CD14-positive monocyte (primary cell): ENCODE measurements at regions not wholly inside any gene's neighbourhood (a gene's known extent, or its start where the extent isn't known, plus 50 kb on each side); places are given as distances from the start of the nearest gene placed in this dataset.

Source experiments
- DNase-seq, 3 donors: peaks; one replicate each; pipeline ENCODE4 v3.0.0-alpha.2; 2011 to 2022
- H2AFZ ChIP-seq: 2 replicates; pipeline ENCODE4 v1.6.0; 2012; ENCODE audit warnings: mild to moderate bottlenecking, low read depth, low read length, inconsistent platforms; ENCODE audit not compliant: insufficient read depth, poor library complexity, severe bottlenecking
- H3K27ac ChIP-seq, 2 donors: 1 replicate in 1 of 2; 2 replicates in 1 of 2; pipeline ENCODE4 v1.5.1; 2012 to 2013; ENCODE audit warnings: low read length in 2 of 2, control low read depth in 1 of 2, inconsistent platforms in 1 of 2, low read depth in 1 of 2, mild to moderate bottlenecking in 1 of 2
- H3K27me3 ChIP-seq, 2 donors: one replicate each; pipeline versions ENCODE4 v1.6.0 to v1.6.1; 2011 to 2013; ENCODE audit warnings: low read length in 2 of 2; ENCODE audit not compliant: control insufficient read depth in 2 of 2, insufficient read depth in 2 of 2
- H3K36me3 ChIP-seq, 2 donors: replicated peaks in 1 of 2; 1 replicate in 1 of 2; 2 replicates in 1 of 2; pipeline versions ENCODE4 v1.5.1 to v1.6.1; 2012 to 2013; ENCODE audit warnings: low read length in 2 of 2, control low read depth in 1 of 2, inconsistent platforms in 1 of 2, mild to moderate bottlenecking in 1 of 2; ENCODE audit not compliant: insufficient read depth in 2 of 2, control insufficient read depth in 1 of 2
- H3K4me1 ChIP-seq, 2 donors: 1 replicate in 1 of 2; 2 replicates in 1 of 2; pipeline versions ENCODE4 v1.5.1 to v1.6.1; 2012 to 2013; ENCODE audit warnings: low read length in 2 of 2, control low read depth in 1 of 2, inconsistent platforms in 1 of 2, mild to moderate bottlenecking in 1 of 2, moderate library complexity in 1 of 2; ENCODE audit not compliant: insufficient read depth in 2 of 2, control insufficient read depth in 1 of 2
- H3K4me2 ChIP-seq: replicated peaks from 2 replicates; pipeline ENCODE3; 2012; ENCODE audit warnings: low read length, moderate library complexity, mild to moderate bottlenecking; ENCODE audit not compliant: poor library complexity, severe bottlenecking; ENCODE audit errors: extremely low read depth
- H3K4me3 ChIP-seq, 3 experiments: fragments of 200-600 bp in 1 of 3; sonication (generic) in 1 of 3; replicated peaks in 1 of 3; 1 replicate in 2 of 3; 2 replicates in 1 of 3; pipeline ENCODE4 v1.5.1; 2011 to 2013; ENCODE audit warnings: low read length in 3 of 3, mild to moderate bottlenecking in 3 of 3, control low read depth in 2 of 3, low read depth in 2 of 3, inconsistent platforms in 1 of 3, moderate library complexity in 1 of 3
- H3K79me2 ChIP-seq: 2 replicates; pipeline ENCODE4 v1.6.0; 2012; ENCODE audit warnings: mild to moderate bottlenecking, control low read depth, inconsistent platforms, low read length, moderate library complexity; ENCODE audit not compliant: insufficient read depth
- H3K9ac ChIP-seq: 2 replicates; pipeline ENCODE4 v1.6.0; 2017; ENCODE audit warnings: low read length, mild to moderate bottlenecking; ENCODE audit not compliant: insufficient read depth, poor library complexity, severe bottlenecking
- H3K9me3 ChIP-seq, 2 donors: replicated peaks in 1 of 2; 1 replicate in 1 of 2; 2 replicates in 1 of 2; pipeline versions ENCODE4 v1.5.1 to v1.6.1; 2012 to 2013; ENCODE audit warnings: low read length in 2 of 2, control low read depth in 1 of 2; ENCODE audit not compliant: control insufficient read depth in 1 of 2, insufficient read depth in 1 of 2
- H4K20me1 ChIP-seq: 2 replicates; pipeline ENCODE4 v1.6.0; 2012; ENCODE audit warnings: mild to moderate bottlenecking, low read length, control low read depth, moderate library complexity; ENCODE audit not compliant: insufficient read depth
- H3K27ac Mint-ChIP-seq, 7 donors: one replicate each; pipeline ENCODE4 v1.8.0; 2020; ENCODE audit warnings: mild to moderate bottlenecking in 7 of 7, mixed read lengths in 7 of 7, moderate library complexity in 6 of 7, inconsistent platforms in 2 of 7
- H3K27me3 Mint-ChIP-seq, 3 donors: one replicate each; pipeline ENCODE4 v1.8.0; 2021 to 2022; ENCODE audit warnings: low read depth in 3 of 3, mild to moderate bottlenecking in 3 of 3, mixed read lengths in 3 of 3, moderate library complexity in 3 of 3, inconsistent platforms in 1 of 3
- H3K36me3 Mint-ChIP-seq, 2 donors: one replicate each; pipeline ENCODE4 v1.8.0; 2020; ENCODE audit warnings: mixed read lengths in 2 of 2, inconsistent platforms in 1 of 2, mild to moderate bottlenecking in 1 of 2
- H3K4me1 Mint-ChIP-seq: one replicate; pipeline ENCODE4 v1.8.0; 2020; ENCODE audit warnings: mild to moderate bottlenecking, mixed read lengths
- H3K4me3 Mint-ChIP-seq, 2 donors: one replicate each; pipeline ENCODE4 v1.8.0; 2020; ENCODE audit warnings: mild to moderate bottlenecking in 2 of 2, mixed read lengths in 2 of 2, moderate library complexity in 1 of 2
- H3K9me3 Mint-ChIP-seq, 7 donors: one replicate each; pipeline ENCODE4 v1.8.0; 2020 to 2022; ENCODE audit warnings: mixed read lengths in 7 of 7, mild to moderate bottlenecking in 6 of 7, moderate library complexity in 6 of 7, inconsistent platforms in 2 of 7
- CTCF ChIP-seq: fragments of 200-600 bp; IDR thresholded peaks from one replicate; pipeline ENCODE4 v1.8.0; 2022; ENCODE audit warnings: antibody characterized with exemption, mild to moderate bottlenecking
- WGBS: methylation state at CpG from one replicate; pipeline ENCODE4 v1.1.5; 2013; ENCODE audit warnings: missing lambda C conversion rate; ENCODE audit not compliant: insufficient coverage; 5-methylcytosine and 5-hydroxymethylcytosine counted together
- intact Hi-C, 2 donors: fragments of 100-400 bp; cut with micrococcal nuclease; formaldehyde crosslinking; loops; one replicate each; pipeline versions ENCODE4 v1.15.0 to v1.15.1; 2023

- Mint-ChIP-seq H3K27ac (no peak overlapping the region), H3K9me3 (peaks cover 0 to 3% (median 0%) of the 10 kb centered on the region in 7 donors), H3K27me3 (peaks cover under 1 to 3% (median 2%) of the 10 kb centered on the region in 3 donors), H3K36me3 (no peaks in the 10 kb centered on the region), H3K4me3 (no peak overlapping the region), H3K4me1 (peaks cover 10% of the 10 kb centered on the region)
- TF ChIP-seq CTCF = no peak
- no peak for DNase-seq
- no peak overlapping the region for H3K27ac ChIP-seq
- no peaks in the 10 kb centered on the region for H3K27me3 ChIP-seq
- H4K20me1 ChIP-seq = no peaks in the 10 kb centered on the region
- H3K36me3 ChIP-seq = no peaks in the 10 kb centered on the region
- no peaks in the 10 kb centered on the region for H3K4me1 ChIP-seq
- H3K9me3 ChIP-seq = no peaks in the 10 kb centered on the region
- intact Hi-C loops = no loop called here
- no peak overlapping the region for H3K4me2 ChIP-seq
- H3K79me2 ChIP-seq = no peaks in the 10 kb centered on the region
- H3K9ac ChIP-seq = no peak overlapping the region
- no peak overlapping the region for H2AFZ ChIP-seq
- WGBS = 100% methylated on average over 2 of the region's 17 CpGs
- no peak overlapping the region for H3K4me3 ChIP-seq
These were observed 121.6 kb upstream of the KLF6 start for GRCh38 chr10:3906511-3907111.

- H3K9ac ChIP-seq = no peak overlapping the region
- H3K27ac Mint-ChIP-seq = peak overlapping the region in 3 of 7 donors; percentile 35 to 70 (median 46)
These were observed 119.5 kb upstream of the KLF6 start for GRCh38 chr10:3904419-3904960.

More at GRCh38 chr10:3904419-3904960, 119.5 kb upstream of the KLF6 start:
- peaks cover 0 to 2% (median 0%) of the 10 kb centered on the region in 3 donors for H3K27me3 Mint-ChIP-seq
- H3K27me3 ChIP-seq = no peaks in the 10 kb centered on the region
- no peaks in the 10 kb centered on the region for H3K9me3 ChIP-seq
- 85% methylated on average over 3 of the region's 5 CpGs for WGBS
- intact Hi-C loops = no loop called here
- H3K36me3 Mint-ChIP-seq = no peaks in the 10 kb centered on the region
- H3K27ac ChIP-seq = no peak overlapping the region
- H3K4me1 ChIP-seq = no peaks in the 10 kb centered on the region
- H4K20me1 ChIP-seq = no peaks in the 10 kb centered on the region
- H3K9me3 Mint-ChIP-seq = peaks cover 0 to 3% (median 0%) of the 10 kb centered on the region in 7 donors
- H3K4me3 ChIP-seq = no peak overlapping the region
- H3K4me1 Mint-ChIP-seq = peaks cover 11% of the 10 kb centered on the region
- no peak overlapping the region for H3K4me2 ChIP-seq
- H3K4me3 Mint-ChIP-seq = no peak overlapping the region
- DNase-seq = no peak
- no peaks in the 10 kb centered on the region for H3K79me2 ChIP-seq
- H2AFZ ChIP-seq = no peak overlapping the region
- no peak for TF ChIP-seq CTCF
- H3K36me3 ChIP-seq = no peaks in the 10 kb centered on the region
